Neuron (in vitro differentiated cells): ENCODE measurements at regions not wholly inside any gene's neighbourhood (a gene's known extent, or its start where the extent isn't known, plus 50 kb on each side); places are given as distances from the start of the nearest gene placed in this dataset.

Experiments
- H2AFZ ChIP-seq: one replicate; pipeline ENCODE4 v1.6.1; 2013; ENCODE audit warnings: low read depth, mild to moderate bottlenecking, inconsistent platforms, low read length, moderate library complexity
- H3K27me3 ChIP-seq: one replicate; pipeline ENCODE4 v1.6.1; 2013; ENCODE audit warnings: low read length; ENCODE audit not compliant: insufficient read depth
- H3K36me3 ChIP-seq: one replicate; pipeline ENCODE4 v1.6.1; 2013; ENCODE audit warnings: low read length; ENCODE audit not compliant: insufficient read depth
- H3K4me1 ChIP-seq: one replicate; pipeline ENCODE4 v1.6.1; 2013; ENCODE audit warnings: low read length; ENCODE audit not compliant: insufficient read depth
- H3K4me3 ChIP-seq: 2 replicates; pipeline ENCODE4 v1.5.1; 2013; ENCODE audit warnings: mild to moderate bottlenecking, low read length, moderate library complexity
- H3K9me3 ChIP-seq: one replicate; pipeline ENCODE4 v1.6.1; 2013; ENCODE audit warnings: low read length

GRCh38 chr9:88685966-88686365 is 151.0 kb downstream of the NXNL2 start:
- H3K4me3 ChIP-seq: no peak overlapping the region
- H3K9me3 ChIP-seq: no peaks in the 10 kb centered on the region
- no peaks in the 10 kb centered on the region for H3K36me3 ChIP-seq
- H2AFZ ChIP-seq: no peak overlapping the region
- H3K27me3 ChIP-seq: no peaks in the 10 kb centered on the region
- no peaks in the 10 kb centered on the region for H3K4me1 ChIP-seq

GRCh38 chr9:88689509-88690298 is 154.7 kb downstream of the NXNL2 start:
- Histone ChIP-seq H3K27me3 (peaks cover 4% of the 10 kb centered on the region), H3K4me3 (no peak overlapping the region), H2AFZ (no peak overlapping the region), H3K4me1 (no peaks in the 10 kb centered on the region), H3K36me3 (no peaks in the 10 kb centered on the region), H3K9me3 (peaks cover 5% of the 10 kb centered on the region)

GRCh38 chr9:88690628-88691027 is 155.7 kb downstream of the NXNL2 start:
- Histone ChIP-seq H3K9me3 (peaks cover 8% of the 10 kb centered on the region), H3K4me3 (no peak overlapping the region), H3K36me3 (no peaks in the 10 kb centered on the region), H3K27me3 (peaks cover 4% of the 10 kb centered on the region), H3K4me1 (no peaks in the 10 kb centered on the region), H2AFZ (no peak overlapping the region)

GRCh38 chr9:88691091-88691490 is 156.1 kb downstream of the NXNL2 start:
- Histone ChIP-seq H3K9me3 (peaks cover 8% of the 10 kb centered on the region), H3K27me3 (peaks cover 4% of the 10 kb centered on the region), H3K4me3 (no peak overlapping the region), H3K36me3 (no peaks in the 10 kb centered on the region), H3K4me1 (no peaks in the 10 kb centered on the region), H2AFZ (no peak overlapping the region)

GRCh38 chr9:88691811-88692210 is 156.8 kb downstream of the NXNL2 start:
- H2AFZ ChIP-seq: no peak overlapping the region
- no peaks in the 10 kb centered on the region for H3K4me1 ChIP-seq
- peaks cover 8% of the 10 kb centered on the region for H3K27me3 ChIP-seq
- peaks cover 8% of the 10 kb centered on the region for H3K9me3 ChIP-seq
- H3K36me3 ChIP-seq: no peaks in the 10 kb centered on the region
- H3K4me3 ChIP-seq: no peak overlapping the region

- H2AFZ ChIP-seq: no peak overlapping the region
- peaks cover 8% of the 10 kb centered on the region for H3K9me3 ChIP-seq
- no peaks in the 10 kb centered on the region for H3K4me1 ChIP-seq
- no peak overlapping the region for H3K4me3 ChIP-seq
- peaks cover 16% of the 10 kb centered on the region for H3K27me3 ChIP-seq
- no peaks in the 10 kb centered on the region for H3K36me3 ChIP-seq
Measured at GRCh38 chr9:88692827-88693226, 157.8 kb downstream of the NXNL2 start.

- no peaks in the 10 kb centered on the region for H3K4me1 ChIP-seq
- H3K36me3 ChIP-seq: no peaks in the 10 kb centered on the region
- no peak overlapping the region for H3K4me3 ChIP-seq
- peaks cover 27% of the 10 kb centered on the region for H3K27me3 ChIP-seq
- H2AFZ ChIP-seq: no peak overlapping the region
- peaks cover 11% of the 10 kb centered on the region for H3K9me3 ChIP-seq
Measured at GRCh38 chr9:88694625-88695024, 159.6 kb downstream of the NXNL2 start.

- Histone ChIP-seq H3K4me1 (no peaks in the 10 kb centered on the region), H3K36me3 (no peaks in the 10 kb centered on the region), H3K9me3 (peaks cover 22% of the 10 kb centered on the region), H2AFZ (no peak overlapping the region), H3K4me3 (no peak overlapping the region), H3K27me3 (peaks cover 34% of the 10 kb centered on the region)
Measured at GRCh38 chr9:88696501-88696900, 161.5 kb downstream of the NXNL2 start.

- Histone ChIP-seq H3K27me3 (peaks cover 42% of the 10 kb centered on the region), H3K9me3 (peaks cover 23% of the 10 kb centered on the region), H3K36me3 (no peaks in the 10 kb centered on the region), H2AFZ (no peak overlapping the region), H3K4me1 (no peaks in the 10 kb centered on the region), H3K4me3 (no peak overlapping the region)
Measured at GRCh38 chr9:88697764-88698432, 162.9 kb downstream of the NXNL2 start.

GRCh38 chr9:88702985-88703384 is 168.0 kb downstream of the NXNL2 start:
- Histone ChIP-seq H3K9me3 (peaks cover 19% of the 10 kb centered on the region), H3K4me1 (peaks cover 12% of the 10 kb centered on the region), H3K36me3 (no peaks in the 10 kb centered on the region), H2AFZ (no peak overlapping the region), H3K27me3 (peaks cover 44% of the 10 kb centered on the region), H3K4me3 (no peak overlapping the region)

GRCh38 chr9:88706193-88707113 is 171.5 kb downstream of the NXNL2 start:
- Histone ChIP-seq H3K4me3 (no peak overlapping the region), H3K36me3 (no peaks in the 10 kb centered on the region), H3K9me3 (peaks cover 7% of the 10 kb centered on the region), H3K27me3 (peaks cover 34% of the 10 kb centered on the region), H2AFZ (no peak overlapping the region), H3K4me1 (peaks cover 12% of the 10 kb centered on the region)

GRCh38 chr9:88710449-88710848 is 175.5 kb downstream of the NXNL2 start:
- Histone ChIP-seq H3K27me3 (peaks cover 12% of the 10 kb centered on the region), H3K4me1 (peaks cover 12% of the 10 kb centered on the region), H2AFZ (no peak overlapping the region), H3K36me3 (no peaks in the 10 kb centered on the region), H3K4me3 (no peak overlapping the region), H3K9me3 (peaks cover 9% of the 10 kb centered on the region)

- Histone ChIP-seq H3K36me3 (no peaks in the 10 kb centered on the region), H3K9me3 (peaks cover 13% of the 10 kb centered on the region), H3K27me3 (peaks cover 12% of the 10 kb centered on the region), H2AFZ (no peak overlapping the region), H3K4me3 (no peak overlapping the region), H3K4me1 (peaks cover 2% of the 10 kb centered on the region)
Measured at GRCh38 chr9:88711719-88712118, 176.7 kb downstream of the NXNL2 start.
